Femur (tissue), 1 donor: ENCODE measurements at regions not wholly inside any gene's neighbourhood (a gene's known extent, or its start where the extent isn't known, plus 50 kb on each side); places are given as distances from the start of the nearest gene placed in this dataset.
"Not testable (repeated sequence)": the region's sequence is repeated elsewhere in the genome, so short reads cannot be mapped to it uniquely, and the experiment has no call there.

Experiments
- DNase-seq: peaks from one replicate; pipeline ENCODE4 v3.0.0-alpha.2; 2017

DNA sequence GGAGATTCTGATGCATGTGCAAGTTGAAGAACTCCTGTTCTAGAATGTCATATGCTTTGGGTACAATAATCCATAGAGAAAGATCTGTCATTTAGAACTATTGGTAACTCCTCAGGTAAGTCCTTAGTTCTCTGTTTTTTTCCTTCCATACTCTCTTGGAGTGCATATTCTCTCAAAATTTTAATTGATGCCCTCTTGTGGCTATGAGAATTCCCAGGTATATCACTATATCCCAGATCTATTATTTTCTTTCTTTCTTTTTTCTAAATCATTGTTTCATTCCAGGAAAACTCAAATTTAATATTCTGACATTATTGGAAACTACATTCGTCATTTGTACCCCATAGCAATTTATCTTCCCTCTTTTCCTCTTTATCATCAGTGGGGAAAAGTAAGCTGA, 485.4 kb downstream of the KLF5 start:
- DNase-seq, result no peak

DNA sequence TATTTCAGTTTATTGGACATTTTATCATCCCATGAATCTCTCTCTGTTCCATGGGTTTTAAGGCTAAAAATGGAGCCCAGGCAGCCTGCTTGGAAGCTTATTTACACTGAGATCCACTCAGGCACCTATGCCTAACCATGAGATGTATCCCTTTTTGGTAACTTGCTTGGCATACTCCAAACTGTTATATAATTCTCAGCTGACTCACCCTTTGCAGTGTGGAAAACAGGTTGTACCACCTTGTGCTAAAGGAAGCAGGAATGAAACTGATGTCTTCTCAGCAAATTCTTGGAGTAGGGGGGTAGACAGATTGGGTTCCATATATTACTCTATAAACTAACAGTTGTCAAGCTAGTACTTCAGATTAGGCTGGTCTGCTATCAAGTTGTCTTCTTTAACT, 483.6 kb downstream of the KLF5 start:
- no peak for DNase-seq

DNA sequence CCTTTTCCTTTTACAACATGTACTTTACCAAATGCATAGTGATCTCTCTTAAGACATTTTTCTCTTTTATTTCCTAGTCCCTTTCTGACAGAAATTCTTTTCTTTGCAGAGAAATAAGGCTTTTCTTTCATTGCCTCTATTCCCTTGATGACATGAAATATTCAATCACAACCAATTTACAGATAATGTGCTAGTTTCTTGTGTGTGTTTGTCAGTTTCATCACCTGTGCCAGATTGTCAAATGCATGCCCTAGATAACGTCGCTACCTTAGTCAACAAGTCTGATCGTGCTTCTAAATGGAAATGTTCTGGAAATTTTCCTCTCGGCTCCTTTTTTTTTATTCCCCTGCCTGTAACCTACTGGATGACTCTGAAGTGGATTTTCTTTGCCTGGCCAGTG, 478.1 kb downstream of the KLF5 start:
- no peak for DNase-seq

DNA sequence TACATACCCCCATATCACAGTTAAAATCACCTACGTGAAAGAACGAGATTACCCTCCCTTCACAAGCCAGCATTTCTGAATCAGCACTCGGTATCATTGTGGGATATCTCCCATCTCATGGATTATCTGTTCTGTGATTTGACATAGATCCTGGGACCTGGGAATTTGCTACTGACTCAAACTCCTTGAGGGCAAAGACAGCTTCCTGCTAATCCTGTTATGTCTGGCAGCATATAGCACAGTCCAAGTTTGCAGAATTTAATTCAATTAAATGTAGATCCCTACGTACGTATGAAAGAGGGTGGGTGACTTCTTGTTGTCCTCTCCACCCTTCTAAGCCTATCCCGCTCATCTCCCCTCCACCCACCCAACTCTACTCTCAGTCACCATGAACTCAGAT, 476.5 kb downstream of the KLF5 start:
- no peak for DNase-seq

DNA sequence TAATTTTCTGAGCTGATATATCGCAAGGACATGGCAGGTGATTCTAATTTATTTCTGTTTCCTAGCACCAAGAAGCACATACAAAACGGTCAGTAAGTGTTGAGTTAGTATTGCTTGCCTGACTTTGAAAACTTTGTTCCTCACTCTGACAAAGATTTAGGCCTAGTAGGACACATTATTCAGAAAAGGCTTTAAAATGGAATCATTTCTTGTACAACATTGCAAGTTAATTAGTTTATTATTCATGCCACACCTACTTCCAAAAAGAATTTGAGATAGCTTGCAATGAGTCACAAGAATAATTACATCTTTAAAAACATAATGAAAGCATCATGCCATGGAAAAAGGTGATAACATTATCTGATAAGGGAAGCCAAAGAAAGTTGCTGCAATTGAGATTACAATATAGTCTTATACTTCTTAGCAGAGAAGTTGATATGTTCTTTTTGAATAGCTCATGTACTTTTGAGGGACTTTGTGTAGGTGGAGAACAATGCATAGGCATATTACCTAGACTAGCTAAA, 474.2 kb downstream of the KLF5 start:
- DNase-seq, result no peak

DNA sequence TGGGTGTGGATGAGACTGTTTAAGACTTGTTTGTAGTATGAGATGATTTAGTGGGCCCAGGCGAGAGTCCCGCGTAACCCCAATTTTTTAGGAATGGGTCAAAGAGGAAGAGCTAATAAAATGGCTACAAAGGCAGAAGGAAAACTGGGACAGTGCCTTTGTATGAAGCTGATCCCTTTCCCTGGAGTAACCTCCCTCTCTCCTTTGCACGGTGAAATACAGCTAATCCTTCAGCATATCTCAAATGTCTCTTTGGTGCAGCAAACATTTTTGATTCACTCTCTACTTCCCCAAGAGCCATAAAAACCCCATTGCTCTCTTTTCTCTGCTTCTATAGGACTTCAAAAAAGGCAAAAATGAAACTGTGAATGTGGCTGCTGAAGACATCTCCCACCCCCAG, 473.8 kb downstream of the KLF5 start:
- no peak for DNase-seq

DNA sequence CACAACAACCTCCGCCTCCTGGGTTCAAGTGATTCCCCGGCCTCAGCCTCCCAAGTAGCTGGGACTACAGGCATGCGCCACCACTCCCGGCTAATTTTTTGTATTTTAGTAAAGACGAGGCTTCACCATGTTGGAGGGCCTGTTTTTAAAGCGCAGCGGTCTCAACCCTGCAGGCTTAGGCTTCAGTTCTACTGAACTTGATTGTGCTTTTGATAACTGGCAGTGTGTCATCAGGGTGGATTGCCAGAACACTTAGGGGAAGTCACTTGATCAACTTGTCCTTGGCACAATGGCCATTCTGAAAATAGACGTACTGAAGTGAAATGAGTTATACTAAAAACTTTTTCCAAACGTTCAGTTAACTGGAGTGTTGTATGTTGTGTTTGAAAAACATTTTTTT, 472.2 kb downstream of the KLF5 start:
- no peak for DNase-seq

DNA sequence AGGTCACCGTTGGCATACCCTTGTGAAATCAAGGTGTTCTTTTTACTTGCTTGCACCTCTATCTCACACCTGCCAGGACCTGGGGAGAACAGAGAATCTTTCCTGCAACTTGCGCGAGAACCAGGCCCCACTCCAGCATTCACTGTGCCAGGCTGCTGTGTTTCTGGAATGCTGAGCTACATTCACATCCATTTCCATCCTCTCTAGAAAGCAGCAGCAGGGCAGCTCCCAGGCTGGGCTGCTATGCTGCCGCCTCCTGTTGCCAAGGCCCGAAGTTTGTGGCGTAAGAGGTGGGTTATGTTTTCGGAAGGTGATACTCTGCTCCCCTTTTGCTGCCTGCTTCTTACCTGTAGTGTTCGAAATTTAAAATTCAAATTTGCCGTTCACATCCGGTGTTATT, 464.1 kb downstream of the KLF5 start:
- DNase-seq, result no peak

DNA sequence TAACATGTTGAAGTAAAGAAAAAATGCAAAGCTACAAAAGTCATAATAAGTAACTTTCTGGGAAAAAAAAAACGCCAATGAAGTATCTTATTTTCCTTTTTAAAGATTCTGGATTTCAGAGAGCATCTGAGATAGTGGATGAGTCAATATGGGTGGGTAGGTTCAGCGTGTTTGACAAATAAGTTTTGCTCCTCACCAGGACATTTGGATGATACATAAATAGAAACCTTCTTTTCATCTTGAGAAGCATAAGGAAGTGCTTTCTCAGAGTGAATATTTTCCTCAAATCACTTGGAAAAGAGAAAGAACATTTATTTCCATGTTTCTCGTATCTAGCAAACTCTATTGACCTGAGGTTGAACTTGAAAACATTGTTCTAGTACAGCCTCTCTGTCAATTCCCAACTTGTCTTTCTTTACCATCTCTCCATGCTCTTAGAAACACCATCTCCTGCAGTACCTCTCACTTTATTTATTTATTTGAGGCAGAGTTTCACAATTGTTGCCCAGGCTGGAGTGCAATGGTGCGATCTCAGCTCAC, 463.2 kb downstream of the KLF5 start:
- no peak for DNase-seq

DNA sequence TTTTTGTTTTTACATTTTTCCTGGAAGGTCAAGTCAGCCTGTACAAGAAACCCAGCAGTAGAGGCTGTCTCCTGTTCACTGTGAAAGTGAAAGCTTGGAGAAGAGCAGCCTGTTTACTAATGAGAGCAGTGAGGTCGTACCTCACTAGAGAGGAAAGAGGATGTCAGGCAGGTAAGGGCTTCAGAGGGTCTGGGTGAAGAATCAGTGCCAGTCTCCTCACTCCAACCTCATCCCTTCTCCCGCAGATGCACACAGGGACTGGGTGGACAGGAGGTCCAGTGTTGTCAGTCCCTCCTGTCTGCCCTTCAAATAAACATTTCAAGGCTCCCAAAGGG, 462.5 kb downstream of the KLF5 start:
- DNase-seq, result no peak

DNA sequence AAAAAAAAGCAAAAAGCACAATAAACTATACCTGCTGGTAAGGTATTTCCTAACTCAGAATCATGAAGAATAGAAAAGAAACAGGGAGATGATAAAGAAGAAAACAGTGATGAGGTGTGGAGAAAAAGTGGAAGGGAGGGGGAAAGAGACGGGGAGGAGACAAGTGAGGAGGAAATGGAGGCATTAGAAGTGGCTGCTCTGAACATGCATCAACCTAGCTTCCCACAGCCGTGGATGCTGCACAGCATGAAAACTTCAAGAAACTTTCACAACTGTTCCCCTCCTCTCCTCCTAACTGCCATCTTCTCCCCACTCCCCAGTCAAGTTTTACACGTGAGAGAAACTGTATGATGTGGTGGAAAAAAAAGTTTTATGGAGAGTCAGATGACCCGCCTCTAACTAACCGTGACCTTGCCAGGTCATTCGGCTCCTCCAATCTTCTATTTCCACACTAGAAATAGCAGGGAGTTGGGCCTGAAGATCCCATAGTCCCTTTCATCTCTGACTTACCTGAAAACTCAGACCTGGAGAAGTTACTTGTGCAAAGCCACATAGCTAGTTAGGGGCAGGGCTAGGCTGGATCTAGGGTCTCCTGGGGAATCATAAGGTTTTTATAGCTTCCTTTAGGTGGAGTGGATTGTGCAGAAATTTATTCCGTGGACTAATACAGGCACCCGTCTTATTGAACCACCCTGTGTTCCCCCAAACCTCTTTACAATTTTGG, 461.9 kb downstream of the KLF5 start:
- no peak for DNase-seq

DNA sequence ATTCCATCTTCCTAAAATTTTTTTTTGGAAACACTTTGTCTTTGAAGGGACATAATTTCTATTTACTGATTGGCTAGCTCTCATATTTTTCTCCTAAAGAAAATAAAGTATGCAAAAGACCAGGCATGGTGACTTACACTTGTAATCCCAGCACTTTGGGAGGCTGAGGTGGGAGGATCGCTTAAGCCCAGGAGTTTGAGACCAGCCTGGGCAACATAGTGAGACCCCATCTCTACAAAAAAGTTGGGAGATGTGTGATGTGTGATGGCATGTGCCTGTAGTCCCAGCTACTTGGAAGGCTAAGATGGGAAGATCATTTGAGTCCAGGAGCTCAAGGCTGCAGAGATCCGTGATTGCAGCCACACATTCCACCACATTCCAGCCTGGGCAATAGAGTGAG, 461.3 kb downstream of the KLF5 start:
- DNase-seq, result not testable (repeated sequence)

DNA sequence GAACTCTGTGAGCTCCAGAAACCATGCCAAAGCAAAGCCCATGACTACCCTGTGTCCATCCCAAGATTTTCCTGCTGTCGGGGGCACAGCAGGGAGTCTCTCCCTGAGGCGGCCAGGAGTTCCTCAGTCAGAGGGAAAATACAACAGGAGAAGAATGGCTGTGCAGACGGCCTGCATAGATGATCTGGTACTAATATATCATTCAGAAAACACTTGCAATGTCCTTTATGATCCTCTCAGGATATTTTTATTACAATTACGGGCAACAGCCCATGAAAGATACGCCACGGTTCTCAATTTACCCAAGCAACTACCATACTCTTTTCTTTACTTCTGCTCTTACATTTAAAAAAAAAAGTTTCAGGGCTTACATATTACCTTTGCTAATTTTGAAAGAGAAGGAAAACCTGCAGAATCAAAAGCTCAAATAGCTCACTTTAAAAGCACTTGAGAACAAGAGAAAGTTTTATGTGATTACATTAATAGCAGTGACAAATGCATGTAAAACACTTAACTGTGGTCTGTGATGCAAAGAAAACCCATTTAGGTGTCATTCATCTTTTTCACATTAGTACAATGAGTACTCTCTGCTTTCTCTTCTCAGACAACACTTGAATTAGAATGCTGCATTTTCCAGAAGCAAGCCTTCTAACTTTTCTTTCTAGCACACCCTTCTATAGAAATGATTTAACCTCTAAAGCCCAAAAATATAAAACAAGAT, 460.8 kb downstream of the KLF5 start:
- no peak for DNase-seq

DNA sequence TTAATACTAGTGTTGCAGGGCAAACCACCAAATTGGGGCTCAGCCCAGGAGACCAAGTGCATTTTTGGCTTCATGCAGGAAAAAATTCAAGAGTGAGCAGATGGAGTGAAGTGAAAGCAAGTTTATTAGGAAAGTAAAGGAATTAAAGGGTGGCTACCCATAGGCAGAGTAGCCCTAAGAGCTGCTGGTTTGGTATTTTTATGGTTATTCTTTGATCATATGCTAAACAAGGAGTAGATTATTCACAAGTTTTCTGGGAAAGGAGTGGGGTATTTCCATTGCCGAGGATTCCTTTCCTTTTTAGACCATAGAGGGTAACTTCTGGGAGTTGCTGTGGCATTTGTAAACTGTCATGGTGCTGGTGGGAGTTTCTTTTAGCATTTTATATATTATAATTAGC, 459.0 kb downstream of the KLF5 start:
- no peak for DNase-seq

DNA sequence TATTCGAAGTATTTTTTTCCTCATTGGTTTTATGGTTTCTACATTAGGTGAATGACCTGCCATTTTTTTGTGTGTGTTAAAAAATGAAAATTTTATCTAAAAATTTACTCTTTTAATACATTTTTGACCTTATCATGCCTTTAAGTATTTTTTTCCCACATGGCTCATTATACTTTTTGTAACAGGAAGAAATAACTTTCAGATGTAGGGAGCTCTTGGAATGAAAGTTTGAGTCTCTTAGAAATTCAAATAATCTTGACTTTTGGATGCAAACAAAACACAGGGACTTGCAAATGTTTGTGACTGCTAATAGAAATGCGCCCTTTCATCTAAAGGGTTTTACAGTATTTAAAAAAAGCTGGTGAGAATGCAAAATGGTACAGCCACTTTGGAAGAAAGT, 457.9 kb downstream of the KLF5 start:
- no peak for DNase-seq

DNA sequence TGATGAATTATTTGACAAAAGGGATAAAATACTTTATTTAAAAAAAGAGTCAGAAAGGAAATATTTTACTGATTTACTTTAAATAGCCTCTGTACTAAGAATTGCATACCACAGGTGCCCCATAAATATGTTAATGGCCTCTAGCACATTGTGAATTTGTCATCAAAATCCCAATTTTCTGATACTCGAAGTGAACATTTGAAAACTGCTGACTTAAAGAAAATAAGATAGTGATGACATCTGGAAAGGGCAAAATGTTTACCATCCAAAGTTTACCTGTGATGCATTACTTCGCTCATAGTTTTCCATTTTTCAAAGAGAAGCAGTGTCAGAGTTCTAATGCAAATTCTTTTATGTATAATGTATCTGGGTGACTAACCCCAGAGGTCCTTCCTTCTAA, 455.4 kb downstream of the KLF5 start:
- no peak for DNase-seq

DNA sequence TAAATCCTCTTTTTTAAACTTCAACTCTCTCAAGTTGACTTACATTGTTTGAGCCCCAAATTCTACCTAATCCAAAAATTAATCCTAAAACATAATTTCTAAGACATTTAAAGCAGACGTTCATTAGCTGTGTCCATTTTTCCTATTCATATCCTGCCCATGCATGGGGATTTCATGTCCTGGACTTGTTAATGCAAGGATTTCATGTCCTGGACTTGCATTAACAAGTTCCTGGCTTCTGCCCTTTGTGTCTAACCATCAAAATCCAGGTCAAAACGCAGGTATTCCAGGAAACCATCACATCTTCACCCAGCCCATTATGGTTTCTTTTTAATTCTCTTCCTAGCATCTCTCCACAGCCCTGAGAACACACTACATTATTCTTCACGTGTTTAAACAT, 454.9 kb downstream of the KLF5 start:
- DNase-seq, result no peak

DNA sequence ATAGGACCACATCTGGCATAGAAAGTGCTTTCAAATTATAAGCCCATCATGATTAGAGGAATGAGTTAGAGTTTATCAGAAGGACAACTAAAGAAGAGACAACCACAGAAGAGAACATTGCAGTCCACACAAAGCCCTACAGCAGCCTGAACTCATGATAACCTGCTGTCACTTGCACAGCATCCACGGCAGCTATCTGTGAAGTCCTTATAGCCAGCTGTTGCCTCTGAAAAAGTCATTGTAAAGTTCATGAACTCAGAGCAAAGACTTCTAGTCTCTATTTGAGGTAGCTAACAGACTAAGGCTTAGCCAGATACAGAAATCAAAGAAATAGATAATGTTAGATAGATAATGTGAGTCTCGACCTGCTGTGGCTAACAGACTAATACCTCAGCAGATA, 450.0 kb downstream of the KLF5 start:
- no peak for DNase-seq

DNA sequence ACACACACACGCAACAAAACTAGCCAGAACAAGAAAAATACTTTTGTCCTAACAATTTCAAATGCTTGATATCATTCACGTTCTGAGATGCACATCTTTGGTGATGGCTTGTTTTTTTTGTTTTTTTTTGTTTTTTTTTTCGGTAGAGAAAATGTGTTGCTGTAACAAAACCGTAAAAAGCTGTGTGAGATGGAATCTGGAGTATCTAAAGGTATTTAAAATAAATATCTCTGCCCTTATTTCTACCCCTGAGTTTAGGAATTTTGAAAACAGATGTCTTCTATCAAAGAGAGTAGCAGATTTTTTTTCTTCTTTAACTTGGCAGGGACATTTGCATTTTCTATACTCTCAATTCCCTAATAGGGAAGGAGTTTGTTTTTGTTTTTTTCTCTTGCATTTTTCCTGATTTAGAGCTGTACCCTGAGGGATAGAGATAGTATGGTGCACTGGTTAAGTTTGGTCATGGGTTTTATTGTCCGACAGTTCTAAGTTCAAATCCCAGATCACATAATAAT, 446.6 kb downstream of the KLF5 start:
- DNase-seq, result no peak

DNA sequence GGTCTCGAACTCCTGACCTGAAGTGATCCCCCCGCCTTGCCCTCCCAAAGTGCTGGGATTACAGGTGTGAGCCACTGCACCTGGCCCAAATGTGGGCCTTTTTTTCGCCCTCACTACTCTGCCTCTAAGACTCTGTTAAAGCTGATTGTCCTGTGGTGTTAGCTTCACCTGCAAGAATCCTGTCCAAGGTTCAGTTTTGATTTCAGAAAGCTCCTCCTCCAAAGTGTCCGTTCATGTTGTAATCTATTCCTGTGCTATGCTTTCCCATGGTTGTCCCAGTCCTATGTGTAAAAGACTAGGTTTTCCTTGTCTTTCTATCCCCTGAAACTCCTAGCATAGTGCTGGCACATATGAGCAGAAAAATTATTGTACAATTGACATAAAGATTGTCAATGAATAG, 440.9 kb downstream of the KLF5 start:
- no peak for DNase-seq

DNA sequence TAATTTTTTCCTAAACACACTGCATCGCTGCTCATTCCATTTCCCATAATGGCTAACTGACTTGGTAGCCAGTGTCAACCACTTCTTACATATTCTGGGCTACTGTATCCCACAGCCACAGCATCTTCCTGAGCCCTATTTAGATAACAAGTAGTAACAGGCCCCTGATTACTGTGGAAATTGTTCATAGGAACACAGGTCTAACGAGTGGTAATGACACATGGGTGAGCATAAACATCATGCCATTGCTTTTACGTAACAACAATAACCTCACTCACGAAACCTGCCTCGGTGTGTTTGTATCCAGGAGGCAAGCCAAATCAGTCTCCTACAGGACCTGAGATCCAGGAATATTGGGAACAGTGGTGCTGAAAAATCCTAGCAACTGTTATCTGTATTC, 438.6 kb downstream of the KLF5 start:
- no peak for DNase-seq

DNA sequence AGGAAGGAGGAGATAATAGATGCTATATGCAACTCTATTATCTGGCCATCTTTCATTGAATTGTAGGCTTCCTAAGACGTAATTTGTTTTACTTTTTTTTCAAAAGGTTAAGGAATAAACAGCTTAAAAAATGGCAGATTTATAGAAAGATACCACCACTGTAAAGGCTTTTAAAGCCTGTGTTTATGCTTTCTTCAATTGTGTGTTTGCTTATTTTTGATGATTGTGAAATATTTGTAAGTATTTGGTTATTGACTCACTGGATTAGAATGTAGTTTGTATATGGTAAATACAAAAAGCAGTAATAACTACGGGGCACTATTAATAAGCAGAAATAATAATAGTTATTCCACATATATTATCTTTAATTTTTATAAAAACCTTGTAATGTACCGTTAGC, 437.9 kb downstream of the KLF5 start:
- no peak for DNase-seq

DNA sequence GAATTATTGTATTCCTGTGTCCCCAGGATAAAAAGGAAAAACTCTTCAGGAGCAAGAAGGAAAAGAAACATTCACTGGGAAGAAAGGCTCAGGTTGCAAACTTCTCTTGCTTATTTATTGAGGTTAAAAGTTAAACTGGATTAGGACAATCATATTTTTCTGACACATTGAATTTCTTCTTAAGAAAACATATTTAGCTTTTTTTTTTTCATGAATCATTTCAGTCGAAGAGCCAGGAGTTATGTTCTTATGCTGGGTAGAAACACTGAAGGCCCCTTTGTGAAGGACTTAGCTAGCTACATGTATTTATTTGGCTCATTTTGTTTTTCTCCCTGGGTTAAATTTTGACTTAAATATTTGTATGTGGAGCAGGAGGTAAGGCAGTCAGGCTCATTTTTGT, 434.0 kb downstream of the KLF5 start:
- DNase-seq, result no peak

DNA sequence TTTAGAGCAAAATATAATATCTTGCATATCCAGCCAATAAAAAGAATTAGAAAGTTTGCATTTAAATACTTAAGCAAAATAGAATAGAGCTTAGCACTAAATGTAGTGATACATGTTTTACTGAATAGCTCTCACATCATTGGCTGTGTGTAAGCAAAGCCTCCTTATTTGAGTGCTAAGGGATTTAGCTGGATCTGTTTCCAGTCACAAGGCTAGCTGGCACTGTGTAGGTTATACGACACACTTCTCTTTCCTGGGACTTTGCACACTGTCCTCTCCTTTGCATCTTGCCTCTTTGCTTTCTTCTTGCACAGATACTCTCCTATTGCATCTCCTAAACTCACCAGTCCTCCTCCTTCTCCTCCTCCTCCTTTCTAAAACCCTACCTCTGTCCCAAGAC, 423.8 kb downstream of the KLF5 start:
- no peak for DNase-seq
